ENCODE measurements at regions not wholly inside any gene's neighbourhood (a gene's known extent, or its start where the extent isn't known, plus 50 kb on each side); places are given as distances from the start of the nearest gene placed in this dataset.

- TF ChIP-seq CTCF (conservative IDR thresholded peaks at IDR 0.05; ENCODE audit: low read depth, low read length) (no peak), EZH2 (IDR thresholded peaks at IDR 0.05; ENCODE audit: borderline replicate concordance, low read depth, low read length, poor library complexity, severe bottlenecking) (no peak)
These were observed 1070.1 kb downstream of the STPG2 start for GRCh38 chr4:97073194-97073593.

All from A673 (cell line).